Osteocyte (in vitro differentiated cells): ENCODE measurements at regions not wholly inside any gene's neighbourhood (a gene's known extent, or its start where the extent isn't known, plus 50 kb on each side); places are given as distances from the start of the nearest gene placed in this dataset.

ENCODE experiments used
- DNase-seq: peaks from one replicate; pipeline ENCODE4 v3.0.0; 2021; ENCODE audit warnings: mixed read lengths; ENCODE audit not compliant: unreplicated experiment; ENCODE audit errors: extremely low spot score
- H3K27ac Mint-ChIP-seq: one replicate; pipeline ENCODE4 v1.8.0; 2021; ENCODE audit warnings: mild to moderate bottlenecking, mixed read lengths; ENCODE audit not compliant: unreplicated experiment
- H3K27me3 Mint-ChIP-seq: one replicate; pipeline ENCODE4 v1.8.0; 2021; ENCODE audit warnings: mixed read lengths; ENCODE audit not compliant: unreplicated experiment
- H3K36me3 Mint-ChIP-seq: one replicate; pipeline ENCODE4 v1.8.0; 2021; ENCODE audit warnings: mixed read lengths; ENCODE audit not compliant: unreplicated experiment
- H3K4me1 Mint-ChIP-seq: one replicate; pipeline ENCODE4 v1.8.0; 2021; ENCODE audit warnings: mixed read lengths; ENCODE audit not compliant: unreplicated experiment
- H3K4me3 Mint-ChIP-seq: one replicate; pipeline ENCODE4 v1.8.0; 2021; ENCODE audit warnings: mild to moderate bottlenecking, moderate library complexity, mixed read lengths; ENCODE audit not compliant: unreplicated experiment
- H3K9me3 Mint-ChIP-seq: one replicate; pipeline ENCODE4 v1.8.0; 2021; ENCODE audit warnings: mixed read lengths; ENCODE audit not compliant: unreplicated experiment
- TF ChIP-seq, protein P1 (sequence below): fragments of 200-600 bp; sonication (generic); IDR thresholded peaks from 2 replicates; pipeline ENCODE4 v1.5.0; 2021; ENCODE audit warnings: antibody characterized with exemption, mild to moderate bottlenecking, moderate library complexity

DNA sequence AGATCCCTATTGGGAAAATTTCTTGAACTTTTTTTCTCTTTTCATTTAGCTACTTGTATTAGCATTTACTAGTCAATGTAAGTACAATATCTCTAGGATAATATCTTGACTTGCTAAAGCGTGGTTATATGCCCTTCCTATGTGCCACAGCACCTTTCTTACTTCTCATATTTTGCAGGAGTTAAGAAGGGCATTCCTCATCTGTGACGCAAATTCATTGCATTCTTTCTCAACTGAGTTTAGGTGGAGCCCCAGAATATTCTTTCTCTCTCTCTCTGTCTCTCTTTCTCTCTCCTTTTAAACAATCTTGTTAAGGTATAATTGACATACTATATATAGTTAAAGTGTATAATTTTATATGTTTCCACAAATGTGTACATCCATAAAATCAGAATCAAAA is 266.1 kb downstream of the RAB38 start:
- Mint-ChIP-seq H3K27ac (no peak overlapping the region), H3K27me3 (peaks cover 2% of the 10 kb centered on the region), H3K36me3 (no peaks in the 10 kb centered on the region), H3K4me1 (no peaks in the 10 kb centered on the region), H3K4me3 (no peak overlapping the region), H3K9me3 (no peaks in the 10 kb centered on the region)
- DNase-seq = no peak
- TF ChIP-seq, protein P1, sequence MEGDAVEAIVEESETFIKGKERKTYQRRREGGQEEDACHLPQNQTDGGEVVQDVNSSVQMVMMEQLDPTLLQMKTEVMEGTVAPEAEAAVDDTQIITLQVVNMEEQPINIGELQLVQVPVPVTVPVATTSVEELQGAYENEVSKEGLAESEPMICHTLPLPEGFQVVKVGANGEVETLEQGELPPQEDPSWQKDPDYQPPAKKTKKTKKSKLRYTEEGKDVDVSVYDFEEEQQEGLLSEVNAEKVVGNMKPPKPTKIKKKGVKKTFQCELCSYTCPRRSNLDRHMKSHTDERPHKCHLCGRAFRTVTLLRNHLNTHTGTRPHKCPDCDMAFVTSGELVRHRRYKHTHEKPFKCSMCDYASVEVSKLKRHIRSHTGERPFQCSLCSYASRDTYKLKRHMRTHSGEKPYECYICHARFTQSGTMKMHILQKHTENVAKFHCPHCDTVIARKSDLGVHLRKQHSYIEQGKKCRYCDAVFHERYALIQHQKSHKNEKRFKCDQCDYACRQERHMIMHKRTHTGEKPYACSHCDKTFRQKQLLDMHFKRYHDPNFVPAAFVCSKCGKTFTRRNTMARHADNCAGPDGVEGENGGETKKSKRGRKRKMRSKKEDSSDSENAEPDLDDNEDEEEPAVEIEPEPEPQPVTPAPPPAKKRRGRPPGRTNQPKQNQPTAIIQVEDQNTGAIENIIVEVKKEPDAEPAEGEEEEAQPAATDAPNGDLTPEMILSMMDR = no peak

DNA sequence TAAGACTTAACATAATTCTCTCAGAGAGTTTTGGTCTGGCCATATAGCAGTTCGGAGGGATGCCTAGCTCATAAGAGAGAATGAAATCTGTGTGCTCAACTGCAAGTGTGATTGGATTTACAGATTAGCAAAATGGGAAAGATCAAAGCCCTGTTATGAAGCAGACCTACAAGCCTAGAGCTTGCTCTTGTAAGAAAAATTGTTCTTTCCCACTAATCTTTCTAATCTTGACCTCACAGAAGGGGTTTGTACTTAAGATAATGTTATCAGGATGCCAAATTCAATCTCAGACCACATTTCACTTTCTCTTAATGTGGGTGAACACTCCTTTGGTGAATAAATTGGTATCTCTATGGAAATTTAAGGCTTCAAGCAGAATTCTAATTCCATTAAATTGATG is 267.2 kb downstream of the RAB38 start:
- no peak for DNase-seq
- Mint-ChIP-seq H3K4me3 (no peak overlapping the region), H3K27me3 (peaks cover 2% of the 10 kb centered on the region), H3K27ac (no peak overlapping the region), H3K36me3 (no peaks in the 10 kb centered on the region), H3K9me3 (no peaks in the 10 kb centered on the region), H3K4me1 (no peaks in the 10 kb centered on the region)
- TF ChIP-seq, protein P1 = no peak

DNA sequence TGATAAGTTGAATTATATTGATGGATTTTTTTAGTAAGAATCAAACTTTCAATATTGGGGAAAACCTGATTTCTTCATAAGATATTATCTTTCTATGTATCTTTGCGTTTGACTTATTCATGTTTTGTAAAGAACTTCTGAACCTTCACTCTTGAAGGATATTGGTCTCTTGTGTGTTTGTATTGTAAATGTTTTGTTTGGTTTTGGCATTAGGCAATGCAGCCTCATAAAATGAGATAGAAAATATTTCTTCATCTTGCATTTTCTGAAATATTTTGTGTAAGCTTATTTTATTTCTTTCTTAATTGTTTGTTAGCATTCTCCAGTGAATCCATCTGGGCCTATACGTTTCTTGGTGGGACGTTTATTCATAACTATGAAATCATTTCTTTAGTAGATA is 271.9 kb downstream of the RAB38 start:
- TF ChIP-seq, protein P1 = no peak
- H3K27me3 Mint-ChIP-seq = peaks cover 8% of the 10 kb centered on the region
- no peaks in the 10 kb centered on the region for H3K9me3 Mint-ChIP-seq
- no peaks in the 10 kb centered on the region for H3K36me3 Mint-ChIP-seq
- no peaks in the 10 kb centered on the region for H3K4me1 Mint-ChIP-seq
- DNase-seq = no peak
- H3K4me3 Mint-ChIP-seq = no peak overlapping the region
- H3K27ac Mint-ChIP-seq = no peak overlapping the region

DNA sequence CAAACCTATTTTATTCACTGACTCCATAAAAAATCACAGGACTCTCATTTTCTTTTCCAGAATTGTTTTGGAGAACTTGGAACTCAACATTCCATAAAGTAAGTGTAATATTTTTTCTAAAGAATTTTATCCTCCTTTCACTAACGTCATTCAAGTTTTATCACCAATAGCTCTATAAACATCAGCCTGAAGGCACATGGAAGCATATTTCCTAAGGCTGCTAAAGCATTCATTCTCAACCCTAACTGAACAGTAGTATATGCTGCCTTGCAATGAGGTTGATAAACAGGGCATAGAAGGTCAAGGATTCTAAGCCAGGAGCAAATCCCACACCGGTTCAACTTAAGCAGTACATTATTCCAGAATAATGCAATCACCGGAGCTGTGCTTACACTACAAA is 273.9 kb downstream of the RAB38 start:
- TF ChIP-seq, protein P1 = no peak
- no peaks in the 10 kb centered on the region for H3K9me3 Mint-ChIP-seq
- no peak for DNase-seq
- H3K27me3 Mint-ChIP-seq = peaks cover 8% of the 10 kb centered on the region
- no peaks in the 10 kb centered on the region for H3K4me1 Mint-ChIP-seq
- H3K36me3 Mint-ChIP-seq = no peaks in the 10 kb centered on the region
- H3K27ac Mint-ChIP-seq = no peak overlapping the region
- no peak overlapping the region for H3K4me3 Mint-ChIP-seq

DNA sequence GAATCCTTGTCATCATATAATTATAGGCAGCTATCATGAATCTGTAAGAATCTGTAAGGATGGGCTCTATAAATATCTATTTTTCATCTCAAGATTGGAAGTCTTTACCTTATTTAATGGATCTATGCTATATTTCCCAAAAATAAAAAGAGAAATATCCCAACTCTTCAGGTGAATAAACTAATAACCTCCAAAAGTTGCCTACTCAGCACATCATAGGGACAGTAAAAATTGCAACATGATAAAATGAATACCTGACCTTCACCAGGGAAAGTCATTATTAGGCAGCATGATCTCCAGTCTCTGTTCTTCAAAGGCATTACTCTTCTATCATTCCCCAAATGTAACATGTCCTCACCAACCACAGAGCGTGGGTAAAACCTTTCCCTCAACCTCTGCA is 277.3 kb downstream of the RAB38 start:
- H3K27ac Mint-ChIP-seq = no peak overlapping the region
- no peaks in the 10 kb centered on the region for H3K9me3 Mint-ChIP-seq
- H3K36me3 Mint-ChIP-seq = no peaks in the 10 kb centered on the region
- TF ChIP-seq, protein P1 = no peak
- H3K27me3 Mint-ChIP-seq = peaks cover 9% of the 10 kb centered on the region
- H3K4me3 Mint-ChIP-seq = no peak overlapping the region
- no peak for DNase-seq
- H3K4me1 Mint-ChIP-seq = no peaks in the 10 kb centered on the region
